OCI-LY7 (cell line): ENCODE measurements at regions not wholly inside any gene's neighbourhood (a gene's known extent, or its start where the extent isn't known, plus 50 kb on each side); places are given as distances from the start of the nearest gene placed in this dataset.

Source experiments
- BruUV-seq: library from RNA; stranded (reverse); fragments of 400-500 nt; replicated peaks from 2 replicates; lab custom pipeline; 2021; lab: Mats Ljungman, UMichigan
- CTCF ChIA-PET: fragments of 300-600 bp; sonication (Branson Sonifier 250); formaldehyde crosslinking; loops from one replicate; lab custom pipeline; 2022; ENCODE audit warnings: antibody characterized with exemption; ENCODE audit not compliant: unreplicated experiment; lab: Charles Lee
- POLR2A ChIA-PET: fragments of 300-600 bp; sonication (Branson Sonifier 250); formaldehyde crosslinking; loops from one replicate; lab custom pipeline; 2022; ENCODE audit warnings: antibody characterized with exemption; lab: Charles Lee
- DNase-seq: peaks from one replicate; pipeline ENCODE4 v3.0.0-alpha.2; 2015; ENCODE audit warnings: low spot score
- H2AFZ ChIP-seq: fragments of 200-600 bp; sonication (generic), shearing (Covaris generic); 2 replicates; pipeline ENCODE4 v1.6.1; 2014; ENCODE audit warnings: mild to moderate bottlenecking, antibody characterized with exemption, low read length, moderate library complexity
- H3K27ac ChIP-seq: fragments of 200-600 bp; sonication (generic); 2 replicates; pipeline ENCODE4 v1.5.1; 2014; ENCODE audit warnings: mixed run types, low read depth, mild to moderate bottlenecking, moderate library complexity, low read length, inconsistent platforms; ENCODE audit not compliant: poor library complexity, severe bottlenecking
- H3K36me3 ChIP-seq: fragments of 200-600 bp; sonication (generic); 2 replicates; pipeline ENCODE4 v1.6.1; 2014; ENCODE audit warnings: mild to moderate bottlenecking, antibody characterized with exemption, low read length, moderate library complexity, mixed read lengths; ENCODE audit not compliant: insufficient read depth
- H3K4me1 ChIP-seq: fragments of 200-600 bp; sonication (generic); 2 replicates; pipeline ENCODE4 v1.5.1; 2014; ENCODE audit warnings: mild to moderate bottlenecking, low read length; ENCODE audit not compliant: insufficient read depth, poor library complexity, severe bottlenecking
- H3K4me2 ChIP-seq: fragments of 200-600 bp; sonication (generic); 2 replicates; pipeline ENCODE4 v1.6.1; 2014; ENCODE audit warnings: mild to moderate bottlenecking, low read length
- H3K4me3 ChIP-seq: fragments of 200-600 bp; sonication (generic); 2 replicates; pipeline ENCODE4 v1.5.1; 2014; ENCODE audit warnings: mild to moderate bottlenecking, low read depth, low read length; ENCODE audit not compliant: poor library complexity, severe bottlenecking
- H3K79me2 ChIP-seq: fragments of 200-600 bp; sonication (generic); 2 replicates; pipeline ENCODE4 v1.6.1; 2016; ENCODE audit warnings: low read depth, mild to moderate bottlenecking, low read length, moderate library complexity, mixed read lengths; ENCODE audit not compliant: insufficient read depth
- H3K9me2 ChIP-seq: fragments of 200-600 bp; sonication (generic); 2 replicates; pipeline ENCODE4 v1.6.1; 2016; ENCODE audit warnings: mild to moderate bottlenecking, low read length, mixed read lengths; ENCODE audit not compliant: insufficient read depth
- H3K9me3 ChIP-seq: fragments of 200-600 bp; sonication (generic); 2 replicates; pipeline ENCODE4 v1.6.1; 2014; ENCODE audit warnings: mild to moderate bottlenecking, mixed run types, low read length, mixed read lengths
- H4K20me1 ChIP-seq: fragments of 200-600 bp; sonication (generic); 2 replicates; pipeline ENCODE4 v1.6.1; 2014; ENCODE audit warnings: mild to moderate bottlenecking, antibody characterized with exemption, low read length, moderate library complexity, mixed read lengths; ENCODE audit not compliant: insufficient read depth
- CTCF ChIP-seq: fragments of 200-600 bp; sonication (generic); conservative IDR thresholded peaks from 2 replicates; pipeline ENCODE4 v1.5.1; 2014; ENCODE audit warnings: mild to moderate bottlenecking, antibody characterized with exemption, low read length, moderate library complexity, mixed read lengths
- EZH2phosphoT487 ChIP-seq: fragments of 200-600 bp; sonication (generic); IDR thresholded peaks from 2 replicates; pipeline ENCODE4 v1.6.1; 2018; ENCODE audit warnings: low read depth, borderline replicate concordance, mild to moderate bottlenecking, mixed run types, antibody characterized with exemption, low read length, moderate library complexity, mixed read lengths
- intact Hi-C: fragments of 100-400 bp; cut with micrococcal nuclease; formaldehyde crosslinking; loops from one replicate; pipeline ENCODE4 v1.10.0; 2022; ENCODE audit not compliant: unreplicated experiment

- ChIA-PET POLR2A (no interaction called here), CTCF (no interaction called here)
- no TSS peak for BruUV-seq
These were observed 152.6 kb upstream of the EPHA3 start for GRCh38 chr3:88954853-88955252.

GRCh38 chr3:88955274-88955673, 152.1 kb upstream of the EPHA3 start:
- H3K9me2 ChIP-seq = no peaks in the 10 kb centered on the region
- DNase-seq = no peak
- no peaks in the 10 kb centered on the region for H3K79me2 ChIP-seq
- H3K27ac ChIP-seq = no peak overlapping the region
- no peak overlapping the region for H3K4me2 ChIP-seq
- no peak overlapping the region for H2AFZ ChIP-seq
- intact Hi-C loops = no loop called here
- no peaks in the 10 kb centered on the region for H3K4me1 ChIP-seq
- CTCF ChIA-PET = no interaction called here
- no TSS peak for BruUV-seq
- POLR2A ChIA-PET = interaction anchor here (0.6 kb wide), 1 partner anchor 594 kb away, joined by 3 read pairs; no protein-coding TSS in a partner anchor
- H3K36me3 ChIP-seq = no peaks in the 10 kb centered on the region
- no peak for TF ChIP-seq CTCF
- no peak for TF ChIP-seq EZH2phosphoT487
- no peak overlapping the region for H3K4me3 ChIP-seq
- no peaks in the 10 kb centered on the region for H4K20me1 ChIP-seq
- no peaks in the 10 kb centered on the region for H3K9me3 ChIP-seq

More at GRCh38 chr3:88954853-88955252, 152.6 kb upstream of the EPHA3 start:
- no peak overlapping the region for H3K27ac ChIP-seq
- H3K9me3 ChIP-seq = no peaks in the 10 kb centered on the region
- no peaks in the 10 kb centered on the region for H3K79me2 ChIP-seq
- H3K4me2 ChIP-seq = no peak overlapping the region
- H4K20me1 ChIP-seq = no peaks in the 10 kb centered on the region
- H3K4me1 ChIP-seq = no peaks in the 10 kb centered on the region
- H2AFZ ChIP-seq = no peak overlapping the region
- no peaks in the 10 kb centered on the region for H3K36me3 ChIP-seq
- intact Hi-C loops = no loop called here
- DNase-seq = no peak
- no peak for TF ChIP-seq CTCF
- TF ChIP-seq EZH2phosphoT487 = no peak
- no peak overlapping the region for H3K4me3 ChIP-seq
- H3K9me2 ChIP-seq = no peaks in the 10 kb centered on the region

GRCh38 chr3:88957711-88958439, 149.5 kb upstream of the EPHA3 start:
- H3K4me3 ChIP-seq = no peak overlapping the region
- no peak overlapping the region for H2AFZ ChIP-seq
- no peak overlapping the region for H3K4me2 ChIP-seq
- intact Hi-C loops = no loop called here
- TF ChIP-seq CTCF = no peak
- no peak for TF ChIP-seq EZH2phosphoT487
- ChIA-PET POLR2A (no interaction called here), CTCF (no interaction called here)
- H4K20me1 ChIP-seq = no peaks in the 10 kb centered on the region
- no TSS peak for BruUV-seq
- no peak overlapping the region for H3K27ac ChIP-seq
- H3K36me3 ChIP-seq = no peaks in the 10 kb centered on the region
- no peaks in the 10 kb centered on the region for H3K9me2 ChIP-seq
- H3K9me3 ChIP-seq = no peaks in the 10 kb centered on the region
- no peaks in the 10 kb centered on the region for H3K4me1 ChIP-seq
- H3K79me2 ChIP-seq = no peaks in the 10 kb centered on the region
- DNase-seq = no peak
